SIG-M5 (cell line): ENCODE measurements at regions not wholly inside any gene's neighbourhood (a gene's known extent, or its start where the extent isn't known, plus 50 kb on each side); places are given as distances from the start of the nearest gene placed in this dataset.

ENCODE experiments used
- DNase-seq: peaks from one replicate; lab custom pipeline; 2025; lab: John Stamatoyannopoulos, UW

GRCh38 chr1:57492586-57493226 lies 68.8 kb upstream of the DAB1 start:
- DNase-seq: no peak

- no peak for DNase-seq
These were observed 65.6 kb upstream of the DAB1 start for GRCh38 chr1:57489358-57490036.

GRCh38 chr1:57485643-57486042 lies 61.8 kb upstream of the DAB1 start:
- DNase-seq: no peak

- DNase-seq: no peak
These were observed 60.1 kb upstream of the DAB1 start for GRCh38 chr1:57483954-57484353.

- no peak for DNase-seq
These were observed 55.6 kb upstream of the DAB1 start for GRCh38 chr1:57479471-57479870.

- DNase-seq: no peak
These were observed 51.5 kb upstream of the DAB1 start for GRCh38 chr1:57475366-57475765.

GRCh38 chr1:57474137-57474750 lies 50.4 kb upstream of the DAB1 start:
- no peak for DNase-seq
